GM19240 (cell line): ENCODE measurements at regions not wholly inside any gene's neighbourhood (a gene's known extent, or its start where the extent isn't known, plus 50 kb on each side); places are given as distances from the start of the nearest gene placed in this dataset.
"Not testable (repeated sequence)": the region's sequence is repeated elsewhere in the genome, so short reads cannot be mapped to it uniquely, and the experiment has no call there.

Experiments used
- DNase-seq: peaks from one replicate; pipeline ENCODE4 v3.0.0; 2011; ENCODE audit warnings: low spot score; ENCODE audit not compliant: insufficient read length

GRCh38 chr15:20101281-20101680 is 440.3 kb downstream of the GOLGA6L6 start:
- DNase-seq = not testable (repeated sequence)

- DNase-seq = not testable (repeated sequence)
Observed at GRCh38 chr15:20100604-20101270, 440.9 kb downstream of the GOLGA6L6 start.

GRCh38 chr15:20095699-20096303 is 445.8 kb downstream of the GOLGA6L6 start:
- DNase-seq = not testable (repeated sequence)

GRCh38 chr15:20089541-20089940 is 452.1 kb downstream of the GOLGA6L6 start:
- not testable (repeated sequence) for DNase-seq

- not testable (repeated sequence) for DNase-seq
Observed at GRCh38 chr15:20084026-20084425, 457.6 kb downstream of the GOLGA6L6 start.

- DNase-seq = not testable (repeated sequence)
Observed at GRCh38 chr15:20074082-20074481, 467.5 kb downstream of the GOLGA6L6 start.

- not testable (repeated sequence) for DNase-seq
Observed at GRCh38 chr15:20069043-20069442, 472.6 kb downstream of the GOLGA6L6 start.

GRCh38 chr15:20066173-20066572 is 475.4 kb downstream of the GOLGA6L6 start:
- DNase-seq = not testable (repeated sequence)

- not testable (repeated sequence) for DNase-seq
Observed at GRCh38 chr15:20065508-20065907, 476.1 kb downstream of the GOLGA6L6 start.

- DNase-seq = not testable (repeated sequence)
Observed at GRCh38 chr15:20063167-20063566, 478.4 kb downstream of the GOLGA6L6 start.

GRCh38 chr15:20060838-20061237 is 480.8 kb downstream of the GOLGA6L6 start:
- not testable (repeated sequence) for DNase-seq

- DNase-seq = not testable (repeated sequence)
Observed at GRCh38 chr15:20056871-20057270, 484.7 kb downstream of the GOLGA6L6 start.

GRCh38 chr15:20055921-20056320 is 485.7 kb downstream of the GOLGA6L6 start:
- DNase-seq = not testable (repeated sequence)

- not testable (repeated sequence) for DNase-seq
Observed at GRCh38 chr15:20048189-20048588, 493.4 kb downstream of the GOLGA6L6 start.

GRCh38 chr15:20045165-20045564 is 496.4 kb downstream of the GOLGA6L6 start:
- not testable (repeated sequence) for DNase-seq

- not testable (repeated sequence) for DNase-seq
Observed at GRCh38 chr15:20040691-20041090, 500.9 kb downstream of the GOLGA6L6 start.

GRCh38 chr15:20025040-20025439 is 516.6 kb downstream of the GOLGA6L6 start:
- DNase-seq = not testable (repeated sequence)

- not testable (repeated sequence) for DNase-seq
Observed at GRCh38 chr15:20022349-20022748, 519.3 kb downstream of the GOLGA6L6 start.

GRCh38 chr15:20021351-20021750 is 520.2 kb downstream of the GOLGA6L6 start:
- not testable (repeated sequence) for DNase-seq

- not testable (repeated sequence) for DNase-seq
Observed at GRCh38 chr15:20020588-20020987, 521.0 kb downstream of the GOLGA6L6 start.

- DNase-seq = not testable (repeated sequence)
Observed at GRCh38 chr15:20019758-20020157, 521.8 kb downstream of the GOLGA6L6 start.

GRCh38 chr15:20017581-20017980 is 524.0 kb downstream of the GOLGA6L6 start:
- not testable (repeated sequence) for DNase-seq

- DNase-seq = not testable (repeated sequence)
Observed at GRCh38 chr15:20016941-20017340, 524.7 kb downstream of the GOLGA6L6 start.
